Suprapubic skin (tissue), 4 donors: ENCODE measurements at regions not wholly inside any gene's neighbourhood (a gene's known extent, or its start where the extent isn't known, plus 50 kb on each side); places are given as distances from the start of the nearest gene placed in this dataset.

ENCODE experiments used
- DNase-seq, 2 donors: peaks; one replicate each; pipeline ENCODE4 v3.0.0-alpha.2; 2019; ENCODE audit warnings: low spot score in 2 of 2
- H3K27ac ChIP-seq: fragments of 200-600 bp; sonication (generic); one replicate; pipeline ENCODE4 v1.5.1; 2019
- H3K27me3 ChIP-seq: fragments of 200-600 bp; sonication (generic); one replicate; pipeline ENCODE4 v1.5.1; 2019
- H3K36me3 ChIP-seq: fragments of 200-600 bp; sonication (generic); one replicate; pipeline ENCODE4 v1.5.1; 2019
- H3K4me1 ChIP-seq: fragments of 200-600 bp; sonication (generic); one replicate; pipeline ENCODE4 v1.5.1; 2019
- H3K4me3 ChIP-seq: fragments of 200-600 bp; sonication (generic); one replicate; pipeline ENCODE4 v1.5.1; 2019; ENCODE audit warnings: mild to moderate bottlenecking
- H3K9me3 ChIP-seq: fragments of 200-600 bp; sonication (generic); one replicate; pipeline ENCODE4 v1.5.1; 2019
- CTCF ChIP-seq, 2 donors: fragments of 200-600 bp in 1 of 2; fragments of 450-650 bp in 1 of 2; sonication (generic) in 1 of 2; IDR thresholded peaks; one replicate each; pipeline ENCODE4 v1.5.1; 2016 to 2019; ENCODE audit warnings: antibody characterized with exemption in 2 of 2, mild to moderate bottlenecking in 1 of 2, moderate library complexity in 1 of 2
- EP300 ChIP-seq: sonication (generic); formaldehyde crosslinking; IDR thresholded peaks from one replicate; pipeline ENCODE4 v1.6.1; 2017; ENCODE audit warnings: antibody characterized with exemption
- POLR2A ChIP-seq, 2 donors: fragments of 450-650 bp; IDR thresholded peaks; one replicate each; pipeline ENCODE4 v1.6.1; 2017; ENCODE audit warnings: antibody characterized with exemption in 2 of 2, mild to moderate bottlenecking in 2 of 2, moderate library complexity in 2 of 2
- POLR2AphosphoS5 ChIP-seq, 3 donors: sonication (generic); formaldehyde crosslinking; IDR thresholded peaks; one replicate each; pipeline ENCODE4 v1.6.1; 2017; ENCODE audit warnings: antibody characterized with exemption in 3 of 3
- WGBS: methylation state at CpG from one replicate; pipeline ENCODE4 v1.1.5; 2018; 5-methylcytosine and 5-hydroxymethylcytosine counted together

- no peak for DNase-seq
- no peaks in the 10 kb centered on the region for H3K4me1 ChIP-seq
- no peaks in the 10 kb centered on the region for H3K27me3 ChIP-seq
- TF ChIP-seq EP300 (no peak), CTCF (IDR thresholded peaks at IDR 0.05) (no peak), POLR2A (IDR thresholded peaks at IDR 0.05) (no peak), POLR2AphosphoS5 (IDR thresholded peaks at IDR 0.05) (no peak)
- H3K9me3 ChIP-seq: no peaks in the 10 kb centered on the region
- H3K36me3 ChIP-seq: no peaks in the 10 kb centered on the region
- 77% methylated on average over 3 of the region's 3 CpGs for WGBS
- H3K4me3 ChIP-seq: no peak overlapping the region
- H3K27ac ChIP-seq: no peak overlapping the region
These were observed 249.7 kb downstream of the AASDHPPT start for GRCh38 chr11:106327134-106327533.

- no peak for TF ChIP-seq POLR2A (IDR thresholded peaks at IDR 0.05)
- no peak for TF ChIP-seq EP300
- no peak for TF ChIP-seq CTCF (IDR thresholded peaks at IDR 0.05)
- no peak for TF ChIP-seq POLR2AphosphoS5 (IDR thresholded peaks at IDR 0.05)
- H3K4me1 ChIP-seq: no peaks in the 10 kb centered on the region
These were observed 250.2 kb downstream of the AASDHPPT start for GRCh38 chr11:106327637-106328036.

GRCh38 chr11:106329273-106330018, 252.0 kb downstream of the AASDHPPT start:
- TF ChIP-seq CTCF (IDR thresholded peaks at IDR 0.05) (no peak), EP300 (no peak), POLR2A (IDR thresholded peaks at IDR 0.05) (no peak), POLR2AphosphoS5 (IDR thresholded peaks at IDR 0.05) (no peak)
- no peak for DNase-seq
- Histone ChIP-seq H3K27me3 (no peaks in the 10 kb centered on the region), H3K27ac (no peak overlapping the region), H3K36me3 (no peaks in the 10 kb centered on the region), H3K4me3 (no peak overlapping the region), H3K4me1 (no peaks in the 10 kb centered on the region), H3K9me3 (no peaks in the 10 kb centered on the region)
- WGBS: 94% methylated on average over 1 of the region's 1 CpG

More at GRCh38 chr11:106327637-106328036, 250.2 kb downstream of the AASDHPPT start:
- no peak for DNase-seq
- no peaks in the 10 kb centered on the region for H3K27me3 ChIP-seq
- no peak overlapping the region for H3K27ac ChIP-seq
- no peak overlapping the region for H3K4me3 ChIP-seq
- H3K36me3 ChIP-seq: no peaks in the 10 kb centered on the region
- no peaks in the 10 kb centered on the region for H3K9me3 ChIP-seq

- H3K9me3 ChIP-seq: no peaks in the 10 kb centered on the region
- no peaks in the 10 kb centered on the region for H3K4me1 ChIP-seq
- TF ChIP-seq POLR2AphosphoS5 (IDR thresholded peaks at IDR 0.05) (no peak), POLR2A (IDR thresholded peaks at IDR 0.05) (no peak), CTCF (IDR thresholded peaks at IDR 0.05) (no peak), EP300 (no peak)
- no peak overlapping the region for H3K4me3 ChIP-seq
- H3K27ac ChIP-seq: no peak overlapping the region
- H3K36me3 ChIP-seq: no peaks in the 10 kb centered on the region
- DNase-seq: no peak
- WGBS: 84% methylated on average over 3 of the region's 3 CpGs
- H3K27me3 ChIP-seq: no peaks in the 10 kb centered on the region
These were observed 253.7 kb downstream of the AASDHPPT start for GRCh38 chr11:106331176-106331575.

GRCh38 chr11:106333678-106334077, 256.2 kb downstream of the AASDHPPT start:
- TF ChIP-seq POLR2A (IDR thresholded peaks at IDR 0.05): no peak
- TF ChIP-seq EP300: no peak
- no peak for TF ChIP-seq CTCF (IDR thresholded peaks at IDR 0.05)
- TF ChIP-seq POLR2AphosphoS5 (IDR thresholded peaks at IDR 0.05): no peak
- 53% methylated on average over 2 of the region's 2 CpGs for WGBS
- Histone ChIP-seq H3K4me3 (no peak overlapping the region), H3K36me3 (no peaks in the 10 kb centered on the region), H3K27ac (no peak overlapping the region), H3K27me3 (no peaks in the 10 kb centered on the region), H3K4me1 (no peaks in the 10 kb centered on the region), H3K9me3 (no peaks in the 10 kb centered on the region)
- no peak for DNase-seq
